ENCODE measurements at regions not wholly inside any gene's neighbourhood (a gene's known extent, or its start where the extent isn't known, plus 50 kb on each side); places are given as distances from the start of the nearest gene placed in this dataset.

DNA sequence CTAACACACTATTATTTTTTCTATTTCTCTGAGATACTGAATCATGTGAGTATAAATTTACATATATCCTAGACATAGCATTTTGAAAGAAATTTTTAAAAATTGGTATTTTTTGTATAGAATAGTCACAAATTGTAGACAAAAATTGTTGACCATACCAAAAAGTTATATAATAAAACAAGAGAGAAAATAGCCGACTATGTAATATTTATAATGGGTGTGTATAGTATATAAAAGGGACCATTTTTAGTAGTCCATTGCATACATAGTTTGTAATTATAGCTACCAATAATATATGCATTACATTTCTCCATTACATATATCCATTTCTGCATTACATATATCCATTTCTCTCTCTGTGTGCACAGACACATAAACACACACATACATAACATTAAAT is 590.2 kb downstream of the TMTC2 start (continued):
- TF ChIP-seq, protein P1, sequence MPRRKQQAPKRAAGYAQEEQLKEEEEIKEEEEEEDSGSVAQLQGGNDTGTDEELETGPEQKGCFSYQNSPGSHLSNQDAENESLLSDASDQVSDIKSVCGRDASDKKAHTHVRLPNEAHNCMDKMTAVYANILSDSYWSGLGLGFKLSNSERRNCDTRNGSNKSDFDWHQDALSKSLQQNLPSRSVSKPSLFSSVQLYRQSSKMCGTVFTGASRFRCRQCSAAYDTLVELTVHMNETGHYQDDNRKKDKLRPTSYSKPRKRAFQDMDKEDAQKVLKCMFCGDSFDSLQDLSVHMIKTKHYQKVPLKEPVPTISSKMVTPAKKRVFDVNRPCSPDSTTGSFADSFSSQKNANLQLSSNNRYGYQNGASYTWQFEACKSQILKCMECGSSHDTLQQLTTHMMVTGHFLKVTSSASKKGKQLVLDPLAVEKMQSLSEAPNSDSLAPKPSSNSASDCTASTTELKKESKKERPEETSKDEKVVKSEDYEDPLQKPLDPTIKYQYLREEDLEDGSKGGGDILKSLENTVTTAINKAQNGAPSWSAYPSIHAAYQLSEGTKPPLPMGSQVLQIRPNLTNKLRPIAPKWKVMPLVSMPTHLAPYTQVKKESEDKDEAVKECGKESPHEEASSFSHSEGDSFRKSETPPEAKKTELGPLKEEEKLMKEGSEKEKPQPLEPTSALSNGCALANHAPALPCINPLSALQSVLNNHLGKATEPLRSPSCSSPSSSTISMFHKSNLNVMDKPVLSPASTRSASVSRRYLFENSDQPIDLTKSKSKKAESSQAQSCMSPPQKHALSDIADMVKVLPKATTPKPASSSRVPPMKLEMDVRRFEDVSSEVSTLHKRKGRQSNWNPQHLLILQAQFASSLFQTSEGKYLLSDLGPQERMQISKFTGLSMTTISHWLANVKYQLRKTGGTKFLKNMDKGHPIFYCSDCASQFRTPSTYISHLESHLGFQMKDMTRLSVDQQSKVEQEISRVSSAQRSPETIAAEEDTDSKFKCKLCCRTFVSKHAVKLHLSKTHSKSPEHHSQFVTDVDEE (CRISPR knock-in tag; IDR thresholded peaks at IDR 0.05): no peak
- TF ChIP-seq, protein P2, sequence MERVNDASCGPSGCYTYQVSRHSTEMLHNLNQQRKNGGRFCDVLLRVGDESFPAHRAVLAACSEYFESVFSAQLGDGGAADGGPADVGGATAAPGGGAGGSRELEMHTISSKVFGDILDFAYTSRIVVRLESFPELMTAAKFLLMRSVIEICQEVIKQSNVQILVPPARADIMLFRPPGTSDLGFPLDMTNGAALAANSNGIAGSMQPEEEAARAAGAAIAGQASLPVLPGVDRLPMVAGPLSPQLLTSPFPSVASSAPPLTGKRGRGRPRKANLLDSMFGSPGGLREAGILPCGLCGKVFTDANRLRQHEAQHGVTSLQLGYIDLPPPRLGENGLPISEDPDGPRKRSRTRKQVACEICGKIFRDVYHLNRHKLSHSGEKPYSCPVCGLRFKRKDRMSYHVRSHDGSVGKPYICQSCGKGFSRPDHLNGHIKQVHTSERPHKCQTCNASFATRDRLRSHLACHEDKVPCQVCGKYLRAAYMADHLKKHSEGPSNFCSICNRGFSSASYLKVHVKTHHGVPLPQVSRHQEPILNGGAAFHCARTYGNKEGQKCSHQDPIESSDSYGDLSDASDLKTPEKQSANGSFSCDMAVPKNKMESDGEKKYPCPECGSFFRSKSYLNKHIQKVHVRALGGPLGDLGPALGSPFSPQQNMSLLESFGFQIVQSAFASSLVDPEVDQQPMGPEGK (CRISPR knock-in tag; IDR thresholded peaks at IDR 0.05; ENCODE audit: borderline replicate concordance): no peak
- TF ChIP-seq ISL1 (CRISPR knock-in tag; IDR thresholded peaks at IDR 0.05): no peak
- TF ChIP-seq, protein P3, sequence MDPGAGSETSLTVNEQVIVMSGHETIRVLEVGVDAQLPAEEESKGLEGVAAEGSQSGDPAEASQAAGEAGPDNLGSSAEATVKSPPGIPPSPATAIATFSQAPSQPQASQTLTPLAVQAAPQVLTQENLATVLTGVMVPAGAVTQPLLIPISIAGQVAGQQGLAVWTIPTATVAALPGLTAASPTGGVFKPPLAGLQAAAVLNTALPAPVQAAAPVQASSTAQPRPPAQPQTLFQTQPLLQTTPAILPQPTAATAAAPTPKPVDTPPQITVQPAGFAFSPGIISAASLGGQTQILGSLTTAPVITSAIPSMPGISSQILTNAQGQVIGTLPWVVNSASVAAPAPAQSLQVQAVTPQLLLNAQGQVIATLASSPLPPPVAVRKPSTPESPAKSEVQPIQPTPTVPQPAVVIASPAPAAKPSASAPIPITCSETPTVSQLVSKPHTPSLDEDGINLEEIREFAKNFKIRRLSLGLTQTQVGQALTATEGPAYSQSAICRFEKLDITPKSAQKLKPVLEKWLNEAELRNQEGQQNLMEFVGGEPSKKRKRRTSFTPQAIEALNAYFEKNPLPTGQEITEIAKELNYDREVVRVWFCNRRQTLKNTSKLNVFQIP (CRISPR knock-in tag; IDR thresholded peaks at IDR 0.05; ENCODE audit: borderline replicate concordance, low read depth): no peak

DNA sequence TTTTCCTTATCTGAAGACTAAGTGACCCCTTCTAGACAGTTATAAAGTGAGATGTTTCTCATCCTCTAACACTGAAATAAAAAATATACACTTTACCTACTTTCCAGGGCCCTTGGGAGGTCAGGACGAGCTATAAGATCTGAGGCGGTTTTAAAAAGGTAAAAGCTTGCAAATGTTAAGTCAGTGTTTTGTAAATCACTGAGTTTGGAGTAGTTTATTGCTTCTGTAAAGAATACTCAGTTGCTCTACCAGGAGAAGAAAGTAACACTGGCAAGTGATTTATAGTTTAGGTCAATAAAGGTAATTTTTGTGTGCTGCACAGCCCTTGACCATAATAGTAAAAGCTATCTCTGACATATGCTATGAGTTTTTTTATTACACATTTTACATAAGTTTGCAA is 584.5 kb downstream of the TMTC2 start:
- ATAC-seq: no peak
- no peak for TF ChIP-seq ISL1 (CRISPR knock-in tag; IDR thresholded peaks at IDR 0.05)
- TF ChIP-seq, protein P4, sequence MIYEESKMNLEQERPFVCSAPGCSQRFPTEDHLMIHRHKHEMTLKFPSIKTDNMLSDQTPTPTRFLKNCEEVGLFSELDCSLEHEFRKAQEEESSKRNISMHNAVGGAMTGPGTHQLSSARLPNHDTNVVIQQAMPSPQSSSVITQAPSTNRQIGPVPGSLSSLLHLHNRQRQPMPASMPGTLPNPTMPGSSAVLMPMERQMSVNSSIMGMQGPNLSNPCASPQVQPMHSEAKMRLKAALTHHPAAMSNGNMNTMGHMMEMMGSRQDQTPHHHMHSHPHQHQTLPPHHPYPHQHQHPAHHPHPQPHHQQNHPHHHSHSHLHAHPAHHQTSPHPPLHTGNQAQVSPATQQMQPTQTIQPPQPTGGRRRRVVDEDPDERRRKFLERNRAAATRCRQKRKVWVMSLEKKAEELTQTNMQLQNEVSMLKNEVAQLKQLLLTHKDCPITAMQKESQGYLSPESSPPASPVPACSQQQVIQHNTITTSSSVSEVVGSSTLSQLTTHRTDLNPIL (CRISPR knock-in tag; IDR thresholded peaks at IDR 0.05; ENCODE audit: low read depth): no peak
- TF ChIP-seq ESRRG (CRISPR knock-in tag; IDR thresholded peaks at IDR 0.05): no peak
- TF ChIP-seq, protein P3 (CRISPR knock-in tag; IDR thresholded peaks at IDR 0.05; ENCODE audit: borderline replicate concordance, low read depth): no peak
- no peak for TF ChIP-seq CSDC2 (CRISPR knock-in tag; IDR thresholded peaks at IDR 0.05)
- TF ChIP-seq, protein P2 (CRISPR knock-in tag; IDR thresholded peaks at IDR 0.05; ENCODE audit: borderline replicate concordance): no peak
- no peak for TF ChIP-seq RARB (CRISPR knock-in tag; IDR thresholded peaks at IDR 0.05)
- TF ChIP-seq, protein P5, sequence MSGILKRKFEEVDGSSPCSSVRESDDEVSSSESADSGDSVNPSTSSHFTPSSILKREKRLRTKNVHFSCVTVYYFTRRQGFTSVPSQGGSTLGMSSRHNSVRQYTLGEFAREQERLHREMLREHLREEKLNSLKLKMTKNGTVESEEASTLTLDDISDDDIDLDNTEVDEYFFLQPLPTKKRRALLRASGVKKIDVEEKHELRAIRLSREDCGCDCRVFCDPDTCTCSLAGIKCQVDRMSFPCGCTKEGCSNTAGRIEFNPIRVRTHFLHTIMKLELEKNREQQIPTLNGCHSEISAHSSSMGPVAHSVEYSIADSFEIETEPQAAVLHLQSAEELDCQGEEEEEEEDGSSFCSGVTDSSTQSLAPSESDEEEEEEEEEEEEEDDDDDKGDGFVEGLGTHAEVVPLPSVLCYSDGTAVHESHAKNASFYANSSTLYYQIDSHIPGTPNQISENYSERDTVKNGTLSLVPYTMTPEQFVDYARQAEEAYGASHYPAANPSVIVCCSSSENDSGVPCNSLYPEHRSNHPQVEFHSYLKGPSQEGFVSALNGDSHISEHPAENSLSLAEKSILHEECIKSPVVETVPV (CRISPR knock-in tag; IDR thresholded peaks at IDR 0.05): no peak
- TF ChIP-seq ZNF8 (CRISPR knock-in tag; IDR thresholded peaks at IDR 0.05): no peak
- TF ChIP-seq ZNF565 (CRISPR knock-in tag; conservative IDR thresholded peaks at IDR 0.05; ENCODE audit: low read depth): no peak
- TF ChIP-seq ARNTL (CRISPR knock-in tag; IDR thresholded peaks at IDR 0.05; ENCODE audit: borderline replicate concordance, low read depth): no peak
- TF ChIP-seq SNAI2 (CRISPR knock-in tag; IDR thresholded peaks at IDR 0.05): no peak
- no peak for TF ChIP-seq GLIS3 (CRISPR knock-in tag; IDR thresholded peaks at IDR 0.05)

DNA sequence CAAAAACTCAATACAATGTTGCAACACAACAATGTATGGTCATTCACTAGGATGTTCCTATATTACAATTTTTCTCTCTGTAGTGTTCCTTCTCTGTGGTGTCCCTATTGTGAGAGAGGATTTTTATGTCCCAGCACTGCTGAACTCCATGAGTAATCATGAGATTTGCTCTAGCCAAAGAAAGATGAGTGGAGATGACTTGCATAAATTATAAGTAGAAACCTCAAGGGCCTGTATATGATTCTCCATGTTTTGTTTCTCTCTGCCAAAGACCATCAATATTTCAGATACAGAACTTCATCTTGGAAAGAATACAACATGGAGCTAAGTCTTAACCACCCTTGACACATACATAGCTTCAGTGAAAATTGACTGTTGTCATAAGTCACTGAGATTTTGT is 579.1 kb downstream of the TMTC2 start:
- ATAC-seq: no peak
- TF ChIP-seq ZFP3 (CRISPR knock-in tag; IDR thresholded peaks at IDR 0.05): no peak
- TF ChIP-seq, protein P4 (CRISPR knock-in tag; IDR thresholded peaks at IDR 0.05; ENCODE audit: low read depth): no peak
- no peak for TF ChIP-seq TCF4 (CRISPR knock-in tag; IDR thresholded peaks at IDR 0.05; ENCODE audit: borderline replicate concordance)
- TF ChIP-seq, protein P5 (CRISPR knock-in tag; IDR thresholded peaks at IDR 0.05): no peak
- no peak for TF ChIP-seq RARB (CRISPR knock-in tag; IDR thresholded peaks at IDR 0.05)
- no peak for TF ChIP-seq GLIS3 (CRISPR knock-in tag; IDR thresholded peaks at IDR 0.05)
- no peak for TF ChIP-seq ZNF565 (CRISPR knock-in tag; conservative IDR thresholded peaks at IDR 0.05; ENCODE audit: low read depth)
- TF ChIP-seq PPARA (CRISPR knock-in tag; IDR thresholded peaks at IDR 0.05; ENCODE audit: borderline replicate concordance): no peak
- TF ChIP-seq ZNF70 (CRISPR knock-in tag; IDR thresholded peaks at IDR 0.05): no peak
- TF ChIP-seq CSDC2 (CRISPR knock-in tag; IDR thresholded peaks at IDR 0.05): no peak
- TF ChIP-seq TOX (CRISPR knock-in tag; IDR thresholded peaks at IDR 0.05; ENCODE audit: borderline replicate concordance): no peak
- no peak for TF ChIP-seq BACH2 (CRISPR knock-in tag; IDR thresholded peaks at IDR 0.05; ENCODE audit: borderline replicate concordance)
- TF ChIP-seq ESRRG (CRISPR knock-in tag; IDR thresholded peaks at IDR 0.05): no peak

Data from SK-N-SH treated with all-trans-retinoic acid at 6 μM for 48 hours (cell line).